GM19452 (cell line): ENCODE measurements at regions not wholly inside any gene's neighbourhood (a gene's known extent, or its start where the extent isn't known, plus 50 kb on each side); places are given as distances from the start of the nearest gene placed in this dataset.

Experiments used
- ATAC-seq: cut with Tn5 transposase; IDR thresholded peaks from one replicate; pipeline ENCODE4 v1.9.1; 2021; ENCODE audit not compliant: unreplicated experiment

GRCh38 chr3:147049305-147049704, 357.0 kb downstream of the ZIC4 start:
- ATAC-seq: no peak

- no peak for ATAC-seq
Measured at GRCh38 chr3:147046916-147047315, 359.4 kb downstream of the ZIC4 start.

- no peak for ATAC-seq
Measured at GRCh38 chr3:147038481-147038880, 367.9 kb downstream of the ZIC4 start.

GRCh38 chr3:147034359-147034758, 372.0 kb downstream of the ZIC4 start:
- ATAC-seq: no peak

- no peak for ATAC-seq
Measured at GRCh38 chr3:147030274-147030673, 376.1 kb downstream of the ZIC4 start.

GRCh38 chr3:147015334-147015733, 391.0 kb downstream of the ZIC4 start:
- no peak for ATAC-seq

- no peak for ATAC-seq
Measured at GRCh38 chr3:147008886-147009285, 397.5 kb downstream of the ZIC4 start.

GRCh38 chr3:147008458-147008857, 397.9 kb downstream of the ZIC4 start:
- ATAC-seq: no peak

GRCh38 chr3:147007736-147008245, 398.6 kb downstream of the ZIC4 start:
- ATAC-seq: no peak

- no peak for ATAC-seq
Measured at GRCh38 chr3:147002721-147003120, 397.6 kb upstream of the PLSCR5 start.

GRCh38 chr3:147000274-147000673, 395.1 kb upstream of the PLSCR5 start:
- no peak for ATAC-seq

GRCh38 chr3:146991907-146992306, 386.8 kb upstream of the PLSCR5 start:
- ATAC-seq: no peak

GRCh38 chr3:146975476-146975875, 370.3 kb upstream of the PLSCR5 start:
- ATAC-seq: no peak

- no peak for ATAC-seq
Measured at GRCh38 chr3:146975032-146975431, 369.9 kb upstream of the PLSCR5 start.

- no peak for ATAC-seq
Measured at GRCh38 chr3:146974001-146974400, 368.9 kb upstream of the PLSCR5 start.

- ATAC-seq: no peak
Measured at GRCh38 chr3:146972726-146973125, 367.6 kb upstream of the PLSCR5 start.

- no peak for ATAC-seq
Measured at GRCh38 chr3:146970236-146970635, 365.1 kb upstream of the PLSCR5 start.

GRCh38 chr3:146969356-146969755, 364.2 kb upstream of the PLSCR5 start:
- no peak for ATAC-seq

GRCh38 chr3:146968204-146968651, 363.1 kb upstream of the PLSCR5 start:
- ATAC-seq: no peak

GRCh38 chr3:146967783-146968182, 362.6 kb upstream of the PLSCR5 start:
- no peak for ATAC-seq

GRCh38 chr3:146966124-146966523, 361.0 kb upstream of the PLSCR5 start:
- no peak for ATAC-seq

- no peak for ATAC-seq
Measured at GRCh38 chr3:146953511-146953981, 348.4 kb upstream of the PLSCR5 start.

- no peak for ATAC-seq
Measured at GRCh38 chr3:146948985-146949384, 343.8 kb upstream of the PLSCR5 start.
